DMS114 treated with DMSO at 0.1 percent for 48 hours (cell line): ENCODE measurements at regions not wholly inside any gene's neighbourhood (a gene's known extent, or its start where the extent isn't known, plus 50 kb on each side); places are given as distances from the start of the nearest gene placed in this dataset.

Experiments used
- DNase-seq: peaks from one replicate; lab custom pipeline; 2025; ENCODE audit not compliant: unreplicated experiment; lab: John Stamatoyannopoulos, UW

DNA sequence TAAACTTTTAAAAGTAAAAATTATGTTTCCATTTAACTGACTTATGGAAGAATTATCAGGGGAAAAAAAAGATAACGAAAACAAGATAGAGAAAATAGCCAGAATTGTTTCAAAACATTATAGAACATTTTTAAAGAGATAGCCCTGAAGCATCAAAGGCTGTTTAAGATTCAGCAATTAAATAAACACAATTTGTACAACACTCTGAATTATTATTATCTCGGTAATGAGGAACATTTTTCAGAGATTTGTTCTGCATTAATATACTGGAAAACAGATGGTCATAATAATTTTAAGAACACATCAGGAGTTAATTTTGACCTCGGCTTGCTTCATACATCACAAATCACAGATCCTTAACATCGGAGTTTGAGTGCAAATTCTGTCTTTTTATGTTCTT lies 643.8 kb downstream of the SORCS1 start:
- DNase-seq = no peak

DNA sequence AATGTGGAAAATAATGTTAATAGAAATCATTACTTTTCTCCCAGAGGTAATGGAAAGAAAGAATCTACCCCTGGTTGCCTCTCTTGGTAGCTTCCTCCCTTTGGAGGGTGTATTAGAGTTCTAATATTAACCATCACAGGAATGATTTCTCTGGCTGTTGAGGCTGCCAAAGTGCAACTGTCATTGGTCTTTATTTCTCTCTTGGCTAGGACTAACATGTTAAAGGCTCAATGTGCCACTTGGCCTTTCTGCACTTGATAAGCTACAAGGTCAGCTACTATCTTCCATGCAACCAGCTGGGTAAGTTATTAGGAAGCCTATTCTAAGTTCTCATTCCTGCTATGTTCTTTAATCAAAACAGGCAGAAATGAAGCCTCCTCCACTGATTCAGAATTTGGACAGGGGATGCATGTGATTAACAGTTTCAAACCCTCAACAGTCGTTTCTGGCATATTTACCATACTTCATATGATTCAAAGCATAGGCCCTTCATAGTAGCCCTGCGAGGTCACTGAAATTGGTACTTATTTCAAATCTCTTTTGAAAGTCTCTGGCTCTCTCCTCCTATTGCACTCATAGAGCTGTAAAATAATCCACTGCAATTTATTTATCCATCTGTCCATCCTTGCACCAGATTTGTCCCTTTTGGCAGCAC lies 645.0 kb downstream of the SORCS1 start:
- DNase-seq = no peak

DNA sequence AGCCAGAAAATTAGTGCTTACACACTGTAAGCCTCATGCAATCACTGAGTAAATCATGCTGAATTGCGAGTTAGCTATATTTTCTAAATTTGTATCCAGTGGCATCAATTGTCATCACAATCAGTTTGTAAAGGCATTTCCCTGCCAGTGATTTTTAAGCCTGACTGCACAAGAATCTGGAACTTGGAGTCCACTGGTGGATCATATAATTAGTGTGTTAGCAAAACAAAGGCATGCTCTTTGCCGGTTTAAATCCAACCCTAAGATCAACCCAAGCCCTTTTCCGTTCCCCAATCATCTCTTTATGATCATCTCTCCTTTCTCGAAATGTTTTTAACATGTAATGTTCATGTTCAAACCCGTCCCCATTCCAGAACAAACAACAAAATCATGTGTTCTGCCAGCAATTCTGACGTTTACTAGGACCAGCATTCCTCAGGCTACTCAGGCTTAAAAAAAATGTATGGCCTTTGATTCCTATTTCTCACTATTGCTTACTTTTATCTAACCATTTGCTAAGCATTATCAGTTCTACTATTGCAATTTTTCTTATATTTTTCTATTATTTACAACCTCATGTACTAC lies 649.2 kb downstream of the SORCS1 start:
- no peak for DNase-seq

DNA sequence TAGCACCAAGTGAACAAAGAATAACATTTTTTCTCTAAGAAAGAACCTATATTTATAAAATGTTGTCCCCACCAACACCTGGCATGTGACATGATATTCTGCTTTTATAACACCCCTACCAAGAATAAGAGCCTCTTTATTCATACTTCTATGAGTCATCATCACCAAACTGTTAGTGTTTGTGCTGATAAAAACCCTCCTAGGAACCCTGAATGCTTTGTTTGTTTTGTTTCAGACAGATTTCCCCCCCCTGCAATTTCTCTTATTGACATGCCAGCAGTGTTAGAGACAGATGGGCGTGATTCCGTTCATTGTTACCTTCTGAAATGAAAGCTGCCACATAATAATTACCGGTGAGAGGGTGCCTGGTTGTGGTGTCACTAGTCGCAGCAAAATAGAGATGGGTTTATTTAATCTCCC lies 651.1 kb downstream of the SORCS1 start:
- no peak for DNase-seq

DNA sequence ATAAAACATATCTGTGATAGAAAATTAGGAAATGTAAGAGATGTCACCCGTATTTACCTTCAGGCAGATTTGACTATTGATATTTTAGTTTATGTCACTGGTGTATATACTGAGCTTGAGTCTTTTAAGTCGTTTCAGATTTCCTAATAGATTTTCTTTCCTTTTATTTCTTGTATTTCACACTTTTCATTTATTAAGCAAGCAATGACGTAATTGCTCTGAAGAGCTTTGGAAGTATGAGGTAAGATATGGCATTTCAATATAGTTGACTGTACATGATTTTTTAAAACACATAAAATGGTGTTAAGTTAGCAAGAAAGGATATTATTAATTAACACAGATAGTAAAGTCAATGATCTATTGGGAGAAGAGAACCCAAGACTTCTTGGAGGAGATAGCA lies 652.6 kb downstream of the SORCS1 start:
- DNase-seq = no peak

DNA sequence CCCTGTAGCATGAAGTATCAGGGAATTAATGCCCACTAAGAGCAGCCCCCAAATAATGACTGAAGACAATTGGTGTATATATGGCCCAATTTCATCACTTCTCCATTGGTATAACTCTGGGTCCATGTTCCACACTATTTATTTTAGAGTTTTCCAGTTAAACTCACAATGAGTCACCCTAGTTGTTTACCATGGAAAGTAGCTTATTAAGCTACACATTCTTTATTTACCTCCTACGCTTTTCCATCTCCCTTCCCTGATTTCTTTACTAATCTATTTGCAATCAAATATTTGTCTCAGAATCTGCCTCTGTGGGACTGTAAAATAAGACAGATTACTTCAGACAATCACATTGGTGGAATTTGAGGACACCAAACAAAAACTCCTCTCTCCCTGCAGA lies 655.6 kb downstream of the SORCS1 start:
- no peak for DNase-seq

DNA sequence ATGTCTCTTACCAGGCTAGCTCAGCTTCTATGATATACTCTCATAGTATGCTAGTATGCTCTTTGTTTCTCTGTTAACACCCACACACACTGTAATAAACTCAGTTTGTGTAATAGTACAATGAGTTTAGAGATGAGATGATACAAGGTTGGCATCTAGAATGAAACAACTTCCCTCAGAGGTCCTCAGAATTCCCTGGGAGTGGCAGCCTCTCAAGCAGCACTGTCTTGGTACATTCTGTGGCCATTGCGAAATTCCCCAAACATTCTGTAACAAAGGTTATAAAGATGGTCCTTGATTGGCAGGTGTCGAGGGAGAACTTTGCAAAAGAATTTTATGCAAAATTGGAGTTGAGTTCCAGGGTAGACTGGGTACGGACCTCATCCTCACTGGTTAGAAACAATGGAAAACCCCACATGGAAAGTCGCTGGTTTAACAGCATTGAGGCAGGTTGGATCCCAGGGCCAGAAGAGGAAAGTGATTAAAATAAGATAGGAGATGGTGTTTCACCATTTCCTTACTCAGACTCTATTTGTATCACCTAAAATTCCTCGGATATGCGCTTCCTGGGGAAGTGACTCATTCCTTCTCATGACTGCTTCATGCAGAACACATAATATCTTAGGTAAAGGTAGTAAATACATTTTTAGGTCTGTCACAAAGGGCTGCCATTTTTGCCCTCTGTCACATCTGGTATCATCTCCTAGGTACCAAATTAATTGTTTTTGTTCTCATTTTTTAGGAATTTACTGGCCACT lies 657.8 kb downstream of the SORCS1 start:
- DNase-seq = no peak

DNA sequence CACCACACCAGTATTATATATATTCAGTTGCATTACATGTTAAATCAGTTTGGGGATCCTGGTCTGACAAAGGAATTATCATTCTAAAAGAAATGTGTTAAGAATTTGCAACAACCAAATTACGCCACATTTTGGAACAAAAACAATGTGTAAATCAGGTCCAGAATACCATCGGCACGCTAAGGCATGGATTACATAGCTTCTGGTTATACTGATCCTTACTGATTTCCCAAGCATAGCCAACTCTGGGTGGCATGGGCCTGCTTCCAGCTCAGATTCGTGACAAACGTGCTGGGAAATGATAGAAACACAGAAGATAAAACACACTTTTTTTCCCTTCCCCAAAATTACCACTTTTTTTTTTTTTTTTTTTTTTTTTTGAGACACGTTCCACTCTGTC lies 660.0 kb downstream of the SORCS1 start:
- DNase-seq = no peak

DNA sequence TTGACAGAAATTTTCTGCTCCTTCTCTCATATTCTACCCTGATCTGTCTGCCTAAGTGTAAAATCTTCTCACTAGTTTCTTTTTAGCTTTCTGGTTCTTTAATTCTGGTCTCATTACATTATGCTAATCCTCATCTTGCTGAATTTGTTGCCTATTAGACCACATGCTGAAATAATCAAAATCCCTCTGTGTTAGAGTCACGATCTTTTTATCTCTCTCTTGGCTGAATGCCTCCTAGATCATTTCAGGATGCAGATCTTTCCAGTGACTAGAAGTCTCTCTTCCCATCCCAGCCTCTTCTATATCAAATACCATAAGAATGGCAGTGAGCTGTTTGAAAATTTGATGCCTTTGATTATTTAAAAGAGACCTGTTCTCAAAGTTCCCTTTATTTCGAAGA lies 661.9 kb downstream of the SORCS1 start:
- DNase-seq = no peak

DNA sequence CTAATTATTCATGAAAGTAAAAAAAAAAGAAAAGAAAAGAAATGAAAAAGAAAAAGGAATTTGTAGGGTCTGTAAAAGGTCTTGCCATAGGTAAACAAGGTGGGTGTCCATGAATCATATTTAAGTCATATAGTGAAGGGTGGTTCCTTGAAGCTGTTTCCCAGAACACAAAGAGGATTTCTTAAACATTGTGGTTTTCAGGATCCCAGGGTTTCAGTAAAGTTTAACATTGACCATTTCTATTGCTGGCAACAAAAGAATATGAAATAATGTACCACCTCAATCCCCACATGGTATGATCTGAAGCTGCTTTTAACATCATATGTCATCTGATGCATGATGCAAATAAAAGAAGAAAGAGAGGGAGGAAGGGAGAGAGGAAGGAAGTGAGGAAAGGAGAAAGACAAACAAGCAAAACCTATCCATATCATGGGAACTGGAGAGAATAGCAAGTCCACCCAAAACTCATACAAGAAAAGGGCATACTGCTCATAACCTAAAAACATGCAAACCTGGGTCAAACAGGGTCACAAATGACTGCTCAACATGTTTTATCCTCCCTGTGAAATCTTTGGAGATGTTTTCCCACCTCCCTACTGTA lies 663.5 kb downstream of the SORCS1 start:
- DNase-seq = no peak

DNA sequence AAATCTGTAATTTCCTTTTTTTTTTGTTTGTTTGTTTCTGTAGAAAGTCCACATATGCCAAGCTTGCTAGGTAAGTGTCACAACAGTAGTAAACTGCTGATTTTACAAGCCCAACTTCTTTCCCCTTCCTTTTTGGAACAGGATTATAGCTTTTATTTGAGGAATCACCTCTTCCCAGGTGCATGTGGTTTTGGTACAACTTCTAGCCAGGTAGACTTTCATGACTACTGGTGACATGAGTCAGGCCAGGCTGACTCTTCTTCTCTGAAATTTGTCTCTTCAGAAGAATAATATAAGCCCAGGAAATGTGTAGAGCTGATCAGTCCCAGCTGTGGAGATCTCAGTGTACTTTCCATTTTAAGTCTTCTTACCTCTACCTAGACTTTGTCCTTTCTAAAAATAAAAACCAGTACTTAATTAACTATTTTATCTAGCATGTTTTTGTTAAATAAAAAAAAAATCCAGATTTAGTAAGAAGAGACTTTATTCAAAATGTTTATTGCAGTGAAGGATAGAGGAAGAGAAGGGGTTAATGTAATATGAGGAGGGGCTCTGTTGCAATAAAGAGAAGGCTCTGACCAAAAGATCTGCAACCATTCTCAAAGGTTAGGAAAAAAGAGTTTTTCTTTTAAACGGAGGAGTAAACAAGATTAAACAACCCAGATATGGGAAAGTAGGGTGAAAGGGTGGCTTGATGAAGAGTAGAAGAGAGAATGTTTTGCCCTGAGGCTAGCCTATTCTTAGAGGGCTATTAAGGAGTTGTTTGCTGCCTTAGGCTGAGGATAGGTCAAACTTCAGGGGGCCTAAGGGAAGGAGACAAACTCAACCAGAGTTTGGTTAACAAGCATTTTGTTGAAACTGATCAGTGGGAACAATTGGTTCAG lies 664.2 kb downstream of the SORCS1 start:
- DNase-seq = no peak

DNA sequence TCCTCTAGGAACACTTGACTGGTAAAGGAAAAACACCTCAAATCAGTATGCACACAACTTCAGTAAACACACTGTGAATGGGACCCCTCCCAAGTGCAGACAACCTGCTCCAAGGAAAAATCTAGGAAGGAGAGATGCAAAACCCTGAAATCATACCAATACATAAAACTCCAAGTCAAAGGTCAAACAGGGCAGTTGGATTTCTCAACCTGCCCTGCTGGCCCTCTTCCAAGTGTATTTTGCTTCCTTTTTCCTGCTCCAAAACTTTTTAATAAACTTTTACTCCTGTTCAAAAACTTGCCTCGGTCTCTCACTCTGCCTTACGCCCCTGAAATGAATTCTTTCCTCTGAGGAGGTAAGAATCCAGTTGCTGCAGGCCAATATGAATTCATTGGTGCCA lies 665.1 kb downstream of the SORCS1 start:
- no peak for DNase-seq

DNA sequence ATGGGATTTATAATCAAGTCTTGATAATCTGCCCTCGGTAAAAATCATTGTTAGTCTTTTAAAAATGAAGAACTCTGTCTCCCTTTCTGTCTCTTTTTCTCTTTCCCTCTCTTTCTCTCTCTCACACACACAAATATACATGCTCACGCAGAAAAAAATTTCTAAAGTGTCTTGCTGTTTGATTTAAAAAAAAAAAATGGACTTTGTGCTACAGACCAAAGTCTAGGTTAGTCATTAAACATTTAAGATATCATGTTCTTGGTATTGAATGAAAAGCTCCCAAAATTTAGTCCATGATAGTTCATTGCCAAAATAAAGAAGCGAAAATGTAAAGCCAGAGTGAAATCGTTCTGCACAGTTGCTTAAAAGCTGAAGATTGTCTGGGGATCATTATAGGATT lies 665.8 kb downstream of the SORCS1 start:
- DNase-seq = no peak

DNA sequence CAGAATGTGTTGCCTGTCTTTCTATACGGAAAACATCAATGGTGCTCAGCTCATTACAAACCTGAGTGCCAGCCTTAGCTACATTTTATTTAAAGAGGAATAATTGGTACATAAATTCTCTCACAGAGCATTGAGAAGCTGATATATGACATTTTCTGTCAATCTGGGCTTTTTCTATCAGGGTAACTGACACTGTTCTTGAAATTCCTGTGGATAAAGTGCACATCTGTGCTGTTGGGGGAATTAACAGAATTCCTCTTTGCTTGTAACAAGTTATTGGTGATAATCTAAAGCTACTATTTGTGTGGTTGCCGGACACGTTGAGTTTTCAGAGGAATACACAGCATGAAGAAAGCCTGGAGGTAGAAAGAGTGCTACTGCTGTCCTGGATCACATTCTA lies 668.6 kb downstream of the SORCS1 start:
- no peak for DNase-seq

DNA sequence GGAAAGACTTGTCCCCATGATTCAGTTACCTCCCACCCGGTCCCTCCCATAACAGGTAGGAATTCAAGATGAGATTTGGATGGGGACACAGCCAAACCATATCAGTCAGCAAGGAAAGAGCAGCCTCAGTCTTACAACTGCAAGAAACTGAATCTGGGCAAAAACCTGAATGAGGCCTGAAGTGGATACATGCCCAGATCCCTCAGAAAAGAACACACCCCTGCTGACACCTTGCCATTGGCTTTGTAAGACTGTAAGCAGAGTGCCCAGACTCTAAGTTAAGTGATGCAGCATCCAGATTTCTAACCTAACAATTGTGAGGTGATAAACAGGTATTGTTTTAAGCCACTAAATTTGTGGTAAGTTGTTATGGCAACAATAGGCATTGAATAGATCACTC lies 670.8 kb downstream of the SORCS1 start:
- no peak for DNase-seq

DNA sequence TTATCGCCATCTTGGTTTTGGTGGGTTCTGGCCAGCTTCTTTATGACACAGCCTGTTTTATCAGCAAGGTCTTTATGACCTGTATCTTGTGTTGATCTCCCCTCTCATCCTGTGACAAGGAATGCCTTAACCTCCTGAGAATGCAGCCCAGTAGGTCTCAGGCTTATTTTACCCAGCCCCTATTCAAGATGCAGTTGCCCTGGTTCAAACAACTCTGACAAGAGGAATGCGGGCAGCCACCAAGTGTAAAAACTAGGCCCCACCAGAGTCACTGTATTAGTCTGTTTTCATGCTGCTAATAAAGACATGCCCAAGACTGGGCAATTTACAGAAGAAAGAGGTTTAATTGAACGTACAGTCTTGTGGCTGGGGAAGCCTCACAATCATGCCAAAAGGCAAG lies 671.3 kb downstream of the SORCS1 start:
- no peak for DNase-seq

DNA sequence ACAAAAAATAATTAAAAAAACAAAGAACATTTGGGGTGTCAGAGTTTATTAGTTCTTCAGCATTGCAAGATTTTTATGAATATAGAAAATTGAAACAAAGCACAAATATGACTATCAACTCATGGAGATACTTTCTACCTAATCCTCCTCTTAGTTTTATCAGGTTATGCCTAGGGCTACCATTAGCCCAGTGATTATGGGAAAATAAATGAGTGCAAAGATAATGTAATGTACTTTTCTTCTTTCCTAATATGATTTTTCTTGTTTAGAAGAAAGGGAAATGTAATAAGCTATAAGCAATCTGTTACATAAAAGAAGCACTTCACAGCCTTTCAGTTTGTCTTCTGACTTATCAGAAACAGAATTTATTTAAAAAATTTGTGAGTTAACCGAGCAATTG lies 676.8 kb downstream of the SORCS1 start:
- no peak for DNase-seq

DNA sequence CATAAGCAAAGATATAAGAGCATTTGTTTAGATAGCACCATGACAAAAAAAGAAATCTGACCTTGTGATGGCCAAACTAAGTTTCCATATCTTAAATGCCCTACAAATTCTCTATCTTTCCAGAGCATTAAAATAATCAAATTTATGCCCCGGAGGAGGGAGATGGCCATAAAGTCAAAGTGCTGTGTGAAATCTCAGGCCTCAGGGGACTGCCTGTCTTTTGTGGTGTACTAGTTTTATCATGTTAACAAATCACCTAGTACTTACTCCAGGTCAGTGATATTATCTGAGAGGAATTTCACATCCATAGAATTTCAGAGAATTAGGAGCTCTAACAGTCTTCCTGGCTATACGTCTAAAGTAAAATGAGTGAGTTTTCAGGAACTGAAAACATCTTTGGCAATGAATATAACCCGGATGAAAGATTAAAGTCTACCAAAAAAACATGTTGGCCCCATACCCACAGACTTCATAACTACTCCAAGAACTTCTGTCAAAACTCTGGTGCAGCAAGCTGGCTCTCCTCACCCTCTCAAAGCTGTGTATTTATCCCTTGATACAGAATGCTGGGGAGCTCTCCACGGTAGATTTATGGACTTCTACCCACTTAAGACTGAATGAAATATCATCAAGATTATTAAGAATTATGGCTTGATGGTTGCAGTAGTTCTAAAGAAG lies 682.8 kb downstream of the SORCS1 start:
- no peak for DNase-seq

DNA sequence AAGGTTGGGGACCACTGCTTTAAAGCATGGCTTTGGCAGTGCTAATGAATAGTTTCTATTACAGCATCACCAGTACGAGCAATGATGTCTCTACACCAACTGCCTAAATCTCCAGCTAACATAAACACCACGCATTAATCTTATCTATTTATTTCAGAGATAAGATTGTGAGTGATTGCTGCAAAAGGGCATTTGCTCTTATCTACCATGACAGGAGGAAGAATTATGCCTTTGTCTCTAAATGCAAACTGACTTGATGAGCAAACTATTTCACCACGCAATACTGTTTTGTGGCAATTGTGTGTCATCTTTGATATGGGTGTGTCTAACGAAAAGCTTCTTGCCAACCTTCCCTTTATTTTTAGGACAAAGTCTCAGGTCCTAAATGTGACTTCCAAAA lies 684.9 kb downstream of the SORCS1 start:
- no peak for DNase-seq

DNA sequence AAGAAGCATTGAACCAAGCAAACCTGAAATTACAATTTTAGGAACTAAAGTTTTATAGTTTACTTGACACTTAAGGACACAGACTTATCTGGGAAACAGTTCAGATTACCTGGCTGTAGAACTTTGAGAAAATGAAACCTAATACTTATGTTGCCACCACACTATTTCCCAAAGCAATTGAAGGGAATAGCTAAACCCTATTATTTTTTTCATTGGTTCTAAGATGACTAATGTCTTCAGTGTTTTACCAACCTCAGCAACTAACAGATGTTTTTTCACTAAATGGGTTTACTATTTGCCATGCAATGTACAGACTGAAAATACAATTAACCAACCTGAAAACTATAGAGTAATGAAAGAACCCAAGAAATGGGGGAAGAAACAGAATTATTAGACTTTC lies 689.6 kb downstream of the SORCS1 start:
- DNase-seq = no peak
